K562 (cell line): ENCODE measurements at regions not wholly inside any gene's neighbourhood (a gene's known extent, or its start where the extent isn't known, plus 50 kb on each side); places are given as distances from the start of the nearest gene placed in this dataset.

Source experiments
- ATAC-seq: fragments of 200-7000 bp; cut with Tn5 transposase; 3 replicates; pipeline ENCODE4 v1.9.1; 2020; ENCODE audit warnings: moderate library complexity
- BruUV-seq: library from RNA; stranded (reverse); fragments of 400-500 nt; replicated peaks from 2 replicates; lab custom pipeline; 2021; lab: Mats Ljungman, UMichigan
- CTCF ChIA-PET: fragments of 300-600 bp; formaldehyde crosslinking; extraction: SDS; loops from one replicate; lab custom pipeline; 2021; ENCODE audit warnings: low intra/inter-chr PET ratio; lab: Yijun Ruan, JAX
- POLR2A ChIA-PET: fragments of 300-600, 350-650 bp; sonication (Branson Sonifier 250); formaldehyde crosslinking; extraction: SDS; loops from one replicate; lab custom pipeline; 2021; ENCODE audit warnings: antibody characterized with exemption, inconsistent platforms; lab: Yijun Ruan, JAX
- DNase-seq, 4 experiments: peaks; one replicate each; pipeline versions ENCODE4 v3.0.0 to v3.0.0-alpha.2; 2011 to 2018; ENCODE audit warnings: low spot score in 3 of 4, mixed read lengths in 3 of 4; ENCODE audit errors: extremely low read depth in 1 of 4
- FAIRE-seq: peaks from 2 replicates; lab custom pipeline; 2011; peaks lifted over from hg19 to GRCh38; lab: Jason Lieb, UNC
- H2AFZ ChIP-seq: 2 replicates; pipeline ENCODE4 v1.6.0; 2011; ENCODE audit warnings: low read depth, low read length, control low read depth, inconsistent platforms
- H3K27ac ChIP-seq: fragments of 200-600 bp; 3 replicates; pipeline ENCODE4 v1.8.0; 2011; ENCODE audit warnings: low read depth, mild to moderate bottlenecking, control low read depth, inconsistent platforms, low read length, moderate library complexity, mixed read lengths; ENCODE audit errors: extremely low read depth
- H3K27me3 ChIP-seq, 2 experiments: fragments of 300-600 bp in 1 of 2; 2 replicates in 1 of 2; 3 replicates in 1 of 2; pipeline versions ENCODE4 v1.6.0 to v1.8.0; 2011; ENCODE audit warnings: inconsistent platforms in 2 of 2, low read length in 2 of 2, mild to moderate bottlenecking in 1 of 2, mixed read lengths in 1 of 2, moderate library complexity in 1 of 2; ENCODE audit not compliant: control insufficient read depth in 2 of 2, insufficient read depth in 2 of 2
- H3K36me3 ChIP-seq: fragments of 300-600 bp; 3 replicates; pipeline ENCODE4 v1.8.0; 2011; ENCODE audit warnings: mild to moderate bottlenecking, low read length, inconsistent platforms; ENCODE audit not compliant: control insufficient read depth, insufficient read depth
- H3K4me1 ChIP-seq, 2 experiments: fragments of 200-600 bp in 1 of 2; replicated peaks in 1 of 2; 2 replicates in 1 of 2; 3 replicates in 1 of 2; pipeline versions ENCODE4 v1.5.1 to v1.8.0; 2011; ENCODE audit warnings: inconsistent platforms in 2 of 2, low read length in 2 of 2, mild to moderate bottlenecking in 1 of 2, mixed read lengths in 1 of 2, moderate library complexity in 1 of 2; ENCODE audit not compliant: control insufficient read depth in 2 of 2, insufficient read depth in 2 of 2
- H3K4me2 ChIP-seq: 2 replicates; pipeline ENCODE4 v1.6.1; 2011; ENCODE audit warnings: low read length, control low read depth, inconsistent platforms, mixed read lengths; ENCODE audit not compliant: insufficient read depth
- H3K4me3 ChIP-seq: fragments of 200-600 bp; sonication (generic), shearing (Covaris generic); 2 replicates; pipeline ENCODE4 v1.5.1; 2016; ENCODE audit warnings: control low read depth, inconsistent platforms
- H3K79me2 ChIP-seq: fragments of 200-600 bp; 3 replicates; pipeline ENCODE4 v1.8.0; 2011; ENCODE audit warnings: low read length, inconsistent platforms; ENCODE audit not compliant: control insufficient read depth, insufficient read depth
- H3K9ac ChIP-seq, 2 experiments: 2 replicates each; pipeline versions ENCODE4 v1.6.0 to v1.6.1; 2011; ENCODE audit warnings: low read depth in 2 of 2, low read length in 2 of 2, control low read depth in 1 of 2, inconsistent platforms in 1 of 2, mild to moderate bottlenecking in 1 of 2, mixed read lengths in 1 of 2; ENCODE audit not compliant: insufficient read depth in 1 of 2
- H3K9me1 ChIP-seq: one replicate; pipeline ENCODE4 v1.6.0; 2011; ENCODE audit warnings: inconsistent platforms, mild to moderate bottlenecking, low read length, moderate library complexity; ENCODE audit not compliant: control insufficient read depth, insufficient read depth
- H3K9me3 ChIP-seq: replicated peaks from 2 replicates; pipeline ENCODE4 v1.5.1; 2011; ENCODE audit warnings: low read depth, low read length, inconsistent platforms; ENCODE audit not compliant: control insufficient read depth, insufficient read depth
- H4K20me1 ChIP-seq: replicated peaks from 2 replicates; pipeline ENCODE4 v1.6.1; 2011; ENCODE audit warnings: low read length, inconsistent platforms, mixed read lengths; ENCODE audit not compliant: control insufficient read depth, insufficient read depth
- AFF1 ChIP-seq, 2 experiments: fragments of 450-650 bp; IDR thresholded peaks; 2 replicates each; pipeline ENCODE4 v1.6.1; 2018; ENCODE audit warnings: mild to moderate bottlenecking in 2 of 2, low read depth in 1 of 2; ENCODE audit not compliant: partially characterized antibody in 2 of 2
- BRCA1 ChIP-seq, 2 experiments: fragments of 450-650 bp in 1 of 2; sonication (generic) in 1 of 2; formaldehyde crosslinking in 1 of 2; IDR thresholded peaks; 2 replicates each; pipeline versions ENCODE4 v1.5.0 to v1.6.1; 2017 to 2020; ENCODE audit warnings: mild to moderate bottlenecking in 1 of 2, missing genetic modification reagents in 1 of 2
- ELK3 ChIP-seq: fragments of 450-650 bp; formaldehyde crosslinking; IDR thresholded peaks from 2 replicates; pipeline ENCODE4 v1.4.0; 2020; ENCODE audit warnings: mild to moderate bottlenecking
- HNRNPUL1 ChIP-seq: fragments of 200-400 bp; formaldehyde crosslinking; IDR thresholded peaks from 2 replicates; pipeline ENCODE4 v1.6.1; 2017; ENCODE audit warnings: low read length
- IRF2 ChIP-seq: sonication (generic); formaldehyde crosslinking; IDR thresholded peaks from 2 replicates; pipeline ENCODE4 v1.8.1; 2022; ENCODE audit warnings: mild to moderate bottlenecking, missing genetic modification reagents
- LCOR ChIP-seq: sonication (generic); formaldehyde crosslinking; IDR thresholded peaks from 2 replicates; pipeline ENCODE4 v1.8.0; 2022; ENCODE audit warnings: mild to moderate bottlenecking, missing genetic modification reagents
- NR4A1 ChIP-seq, 2 experiments: fragments of 250-450 bp in 1 of 2; fragments of 450-650 bp in 1 of 2; sonication (Bioruptor Pico) in 1 of 2; IDR thresholded peaks; 2 replicates each; pipeline versions ENCODE4 v1.4.0 to v1.6.1; 2016 to 2020; ENCODE audit warnings: mild to moderate bottlenecking in 2 of 2, missing compliant biosample characterization in 1 of 2, missing genetic modification characterization in 1 of 2, moderate library complexity in 1 of 2
- RFX5 ChIP-seq: IDR thresholded peaks from 2 replicates; pipeline ENCODE4 v1.6.1; 2011; ENCODE audit warnings: low read depth, mild to moderate bottlenecking, improper control_type of control experiment, low read length
- TCF15 ChIP-seq: fragments of 250-450 bp; sonication (Bioruptor Pico); IDR thresholded peaks from 2 replicates; pipeline ENCODE4 v1.8.0; 2022; ENCODE audit warnings: moderate library complexity, mild to moderate bottlenecking, inconsistent platforms
- TSC22D4 ChIP-seq: fragments of 450-650 bp; IDR thresholded peaks from 2 replicates; pipeline ENCODE4 v1.6.1; 2016; ENCODE audit warnings: missing genetic modification characterization, missing biosample characterization, control low read depth
- UBTF ChIP-seq, 2 experiments: IDR thresholded peaks; 2 replicates each; pipeline ENCODE4 v1.6.1; 2012; ENCODE audit warnings: improper control_type of control experiment in 2 of 2, low read depth in 2 of 2, low read length in 2 of 2, borderline replicate concordance in 1 of 2
- ZBED1 ChIP-seq: IDR thresholded peaks from 2 replicates; pipeline ENCODE4 v1.6.1; 2014
- ZNF197 ChIP-seq: fragments of 200-800 bp; sonication (Bioruptor generic); IDR thresholded peaks from 2 replicates; pipeline ENCODE4 v1.6.1; 2016; ENCODE audit warnings: low read depth, missing genetic modification characterization, missing compliant biosample characterization
- ZNF253 ChIP-seq: fragments of 250-450 bp; sonication (Bioruptor Pico); conservative IDR thresholded peaks from 2 replicates; pipeline ENCODE4 v1.6.1; 2021; ENCODE audit warnings: mild to moderate bottlenecking
- WGBS: fragments of 100-300 bp; shearing (Covaris generic); methylation state at CpG from one replicate; pipeline ENCODE4 v1.1.6; 2016; ENCODE audit warnings: low coverage, mixed read lengths; ENCODE audit not compliant: insufficient coverage; ENCODE audit errors: missing lambda C conversion rate; 5-methylcytosine and 5-hydroxymethylcytosine counted together
- in situ Hi-C: fragments of 300-500 bp; cut with MboI; formaldehyde crosslinking; loops from 4 replicates; pipeline ENCODE4 v1.15.0; 2018; ENCODE audit warnings: inconsistent platforms, mixed read lengths
- intact Hi-C: fragments of 100-400 bp; cut with micrococcal nuclease; formaldehyde crosslinking; loops from 2 replicates; pipeline ENCODE4 v1.14.2; 2022

GRCh38 chr10:33884604-33885003, 550.1 kb upstream of the NRP1 start (continued):
- TF ChIP-seq NR4A1 (CRISPR knock-in tag; IDR thresholded peaks at IDR 0.05): no peak
- TF ChIP-seq NR4A1 (tag; IDR thresholded peaks at IDR 0.05): no peak
- TF ChIP-seq BRCA1 (IDR thresholded peaks at IDR 0.05): no peak
- TF ChIP-seq BRCA1 (CRISPR knock-in tag; IDR thresholded peaks at IDR 0.05): no peak
- no peak for TF ChIP-seq HNRNPUL1
- TF ChIP-seq ELK3: no peak

GRCh38 chr10:33883881-33884280, 549.4 kb upstream of the NRP1 start:
- Histone ChIP-seq H3K4me3 (no peak overlapping the region), H3K27ac (no peak overlapping the region), H3K36me3 (no peaks in the 10 kb centered on the region), H3K9me3 (no peaks in the 10 kb centered on the region), H3K4me2 (no peak overlapping the region), H3K9ac (no peak overlapping the region), H3K79me2 (no peaks in the 10 kb centered on the region), H3K27me3 (peaks cover 0 to 4% of the 10 kb centered on the region in 2 experiments; a peak in 1 of 5 replicates), H4K20me1 (no peaks in the 10 kb centered on the region), H3K9me1 (no peaks in the 10 kb centered on the region), H2AFZ (no peak overlapping the region), H3K4me1 (no peaks in the 10 kb centered on the region)
- no peak for ATAC-seq
- no peak for FAIRE-seq
- intact Hi-C loops (no loop called here), in situ Hi-C loops (no loop called here)
- BruUV-seq: no TSS peak
- POLR2A ChIA-PET: no interaction called here
- no peak for DNase-seq
- CTCF ChIA-PET: no interaction called here
- 0% methylated on average over 1 of the region's 1 CpG for WGBS
- TF ChIP-seq ZNF197 (CRISPR knock-in tag) (no peak), RFX5 (no peak), ZBED1 (no peak), UBTF (IDR thresholded peaks at IDR 0.05; ENCODE audit: borderline replicate concordance in 1 of 2, low read depth in 2 of 2, low read length in 2 of 2) (no peak), TCF15 (CRISPR knock-in tag) (no peak), AFF1 (IDR thresholded peaks at IDR 0.05; ENCODE audit: low read depth in 1 of 2, partially characterized antibody in 2 of 2) (no peak), IRF2 (CRISPR knock-in tag) (no peak), ZNF253 (no peak), TSC22D4 (no peak), LCOR (no peak)
